ENCODE measurements at regions not wholly inside any gene's neighbourhood (a gene's known extent, or its start where the extent isn't known, plus 50 kb on each side); places are given as distances from the start of the nearest gene placed in this dataset.
A peak's percentile ranks its signal among the peaks of the same experiment; 100 is the strongest.

DNA sequence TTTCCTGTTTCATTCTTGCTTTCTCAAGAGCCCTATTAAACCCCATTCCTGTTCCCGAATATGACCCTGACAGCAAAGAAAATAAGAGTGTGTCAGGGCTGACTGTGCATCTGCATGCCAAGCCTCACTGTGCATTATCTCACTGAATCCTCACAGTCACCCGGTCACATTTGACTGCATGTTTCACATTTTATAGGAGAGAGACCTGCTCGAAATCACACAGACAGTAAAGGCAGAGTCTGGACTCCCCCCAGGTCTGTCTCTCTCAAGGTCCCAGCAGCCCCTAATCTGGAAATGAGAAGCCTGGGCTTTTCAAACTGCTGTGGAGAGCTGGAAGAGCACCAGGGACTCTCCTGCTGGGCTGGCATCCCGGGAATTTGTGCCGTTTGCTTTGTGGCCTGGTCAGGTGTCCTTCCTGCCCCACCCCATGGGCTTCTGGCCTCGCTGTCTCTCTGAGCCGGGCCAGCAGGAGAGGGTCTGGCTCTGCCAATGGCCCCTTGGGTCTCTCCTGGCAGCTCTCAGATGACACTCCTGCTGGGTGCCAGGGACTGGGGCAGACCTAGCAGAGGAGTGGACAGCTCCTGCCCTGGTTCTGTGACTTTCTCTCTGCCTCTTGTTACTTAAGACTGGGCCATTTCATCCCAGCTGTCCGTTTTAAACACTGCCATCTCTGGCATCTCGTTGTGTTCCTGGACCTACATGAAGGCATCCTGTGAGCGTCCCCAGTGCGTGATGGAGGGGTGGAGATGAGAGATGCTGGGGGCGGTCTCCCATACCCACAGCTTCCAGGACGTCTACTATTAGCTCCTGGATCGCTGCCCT, 173.6 kb downstream of the ARHGAP12 start:
- no peak overlapping the region for H3K23ac ChIP-seq (ENCODE audit: low read length)
- H2BK15ac ChIP-seq (replicated peaks; ENCODE audit: low read depth) = no peak overlapping the region
- H3K27me3 ChIP-seq (ENCODE audit: insufficient read depth, low read length, poor library complexity) = no peaks in the 10 kb centered on the region
- no peak overlapping the region for H3K4me2 ChIP-seq (ENCODE audit: low read length)
- H3K4ac ChIP-seq (ENCODE audit: low read depth, low read length) = peak overlapping the region; percentile 41
- H4K5ac ChIP-seq (ENCODE audit: low read length) = no peak overlapping the region
- no peak overlapping the region for H3K9ac ChIP-seq (ENCODE audit: low read length)
- no peak overlapping the region for H2BK120ac ChIP-seq (ENCODE audit: low read depth, low read length)
- peak overlapping the region; percentile 56 for H3K56ac ChIP-seq (ENCODE audit: low read length)
- no peak overlapping the region for H3K4me3 ChIP-seq (ENCODE audit: low read length)
- peak; percentile 96 for DNase-seq
- peak overlapping the region; percentile 35 for H3K18ac ChIP-seq (ENCODE audit: low read length)
- peak overlapping the region; percentile 55 for H3K27ac ChIP-seq (ENCODE audit: low read depth, low read length)
- no peaks in the 10 kb centered on the region for H3K79me1 ChIP-seq (ENCODE audit: low read length)
- peaks cover 8% of the 10 kb centered on the region for H3K4me1 ChIP-seq (ENCODE audit: control insufficient read depth, low read depth, low read length)
- H3K36me3 ChIP-seq (ENCODE audit: control insufficient read depth, insufficient read depth, low read length) = no peaks in the 10 kb centered on the region
- no peak overlapping the region for H4K8ac ChIP-seq (ENCODE audit: low read depth, low read length)
- no CpG with 5 or more reads among the region's 14 CpGs for WGBS (ENCODE audit: extremely low coverage, insufficient coverage, low lambda C conversion rate)
- H2AK5ac ChIP-seq (ENCODE audit: low read length) = peak overlapping the region; percentile 35
- H2BK5ac ChIP-seq (ENCODE audit: low read length) = peak overlapping the region; percentile 68
- H3K79me2 ChIP-seq (ENCODE audit: control insufficient read depth, insufficient read depth, low read length) = no peaks in the 10 kb centered on the region

GRCh38 chr10:31753681-31754080, 174.9 kb downstream of the ARHGAP12 start:
- Histone ChIP-seq H3K9ac (ENCODE audit: low read length) (no peak overlapping the region), H3K79me2 (ENCODE audit: control insufficient read depth, insufficient read depth, low read length) (no peaks in the 10 kb centered on the region), H3K18ac (ENCODE audit: low read length) (no peak overlapping the region), H3K79me1 (ENCODE audit: low read length) (no peaks in the 10 kb centered on the region), H3K27ac (ENCODE audit: low read depth, low read length) (no peak overlapping the region), H3K23ac (ENCODE audit: low read length) (no peak overlapping the region), H3K36me3 (ENCODE audit: control insufficient read depth, insufficient read depth, low read length) (no peaks in the 10 kb centered on the region), H2BK120ac (ENCODE audit: low read depth, low read length) (no peak overlapping the region), H4K5ac (ENCODE audit: low read length) (no peak overlapping the region), H4K8ac (ENCODE audit: low read depth, low read length) (no peak overlapping the region), H3K4me3 (ENCODE audit: low read length) (no peak overlapping the region), H3K27me3 (ENCODE audit: insufficient read depth, low read length, poor library complexity) (no peaks in the 10 kb centered on the region), H3K4ac (ENCODE audit: low read depth, low read length) (no peak overlapping the region), H3K56ac (ENCODE audit: low read length) (no peak overlapping the region), H2AK5ac (ENCODE audit: low read length) (no peak overlapping the region), H2BK15ac (replicated peaks; ENCODE audit: low read depth) (no peak overlapping the region), H2BK5ac (ENCODE audit: low read length) (no peak overlapping the region), H3K4me1 (ENCODE audit: control insufficient read depth, low read depth, low read length) (peaks cover 8% of the 10 kb centered on the region), H3K4me2 (ENCODE audit: low read length) (no peak overlapping the region)
- no CpG with 5 or more reads among the region's 6 CpGs for WGBS (ENCODE audit: extremely low coverage, insufficient coverage, low lambda C conversion rate)
- DNase-seq = no peak

DNA sequence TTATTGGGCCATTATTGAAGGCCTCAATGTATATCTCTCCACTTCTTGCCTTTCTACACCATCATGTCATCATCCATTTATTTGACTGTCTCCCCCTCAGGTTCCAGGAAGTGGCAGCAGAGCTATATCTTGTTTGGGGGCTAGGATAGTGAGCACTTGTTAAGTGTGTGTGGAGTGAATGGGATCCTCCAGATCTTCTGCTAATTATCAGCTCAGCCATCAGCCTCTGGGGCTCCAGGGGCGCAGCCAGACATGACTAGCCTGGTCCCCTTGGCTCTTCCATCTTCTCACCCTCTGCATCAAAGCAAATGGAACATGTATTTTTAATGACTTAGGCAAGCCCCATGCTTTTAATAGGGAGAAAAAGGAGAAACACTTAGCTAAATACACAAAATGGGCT, 176.5 kb downstream of the ARHGAP12 start:
- no peak overlapping the region for H3K56ac ChIP-seq (ENCODE audit: low read length)
- H3K79me2 ChIP-seq (ENCODE audit: control insufficient read depth, insufficient read depth, low read length) = no peaks in the 10 kb centered on the region
- no peak overlapping the region for H4K5ac ChIP-seq (ENCODE audit: low read length)
- no peak overlapping the region for H3K9ac ChIP-seq (ENCODE audit: low read length)
- no peak overlapping the region for H2BK15ac ChIP-seq (replicated peaks; ENCODE audit: low read depth)
- H3K4me2 ChIP-seq (ENCODE audit: low read length) = no peak overlapping the region
- no peaks in the 10 kb centered on the region for H3K79me1 ChIP-seq (ENCODE audit: low read length)
- no peak overlapping the region for H3K27ac ChIP-seq (ENCODE audit: low read depth, low read length)
- no CpG with 5 or more reads among the region's 1 CpG for WGBS (ENCODE audit: extremely low coverage, insufficient coverage, low lambda C conversion rate)
- no peak overlapping the region for H2AK5ac ChIP-seq (ENCODE audit: low read length)
- no peak overlapping the region for H2BK5ac ChIP-seq (ENCODE audit: low read length)
- no peak overlapping the region for H3K4me3 ChIP-seq (ENCODE audit: low read length)
- H3K4ac ChIP-seq (ENCODE audit: low read depth, low read length) = no peak overlapping the region
- H3K36me3 ChIP-seq (ENCODE audit: control insufficient read depth, insufficient read depth, low read length) = no peaks in the 10 kb centered on the region
- H3K27me3 ChIP-seq (ENCODE audit: insufficient read depth, low read length, poor library complexity) = no peaks in the 10 kb centered on the region
- H3K18ac ChIP-seq (ENCODE audit: low read length) = no peak overlapping the region
- H2BK120ac ChIP-seq (ENCODE audit: low read depth, low read length) = no peak overlapping the region
- no peak overlapping the region for H4K8ac ChIP-seq (ENCODE audit: low read depth, low read length)
- H3K4me1 ChIP-seq (ENCODE audit: control insufficient read depth, low read depth, low read length) = peaks cover 8% of the 10 kb centered on the region
- no peak overlapping the region for H3K23ac ChIP-seq (ENCODE audit: low read length)
- DNase-seq = no peak

- whole genome bisulfite sequencing (ENCODE audit: extremely low coverage, insufficient coverage, low lambda C conversion rate) = no CpG with 5 or more reads among the region's 9 CpGs
- no peaks in the 10 kb centered on the region for H3K79me2 ChIP-seq (ENCODE audit: control insufficient read depth, insufficient read depth, low read length)
- H3K4me1 ChIP-seq (ENCODE audit: control insufficient read depth, low read depth, low read length) = peaks cover 8% of the 10 kb centered on the region
- no peak overlapping the region for H4K8ac ChIP-seq (ENCODE audit: low read depth, low read length)
- no peak overlapping the region for H2BK15ac ChIP-seq (replicated peaks; ENCODE audit: low read depth)
- no peaks in the 10 kb centered on the region for H3K27me3 ChIP-seq (ENCODE audit: insufficient read depth, low read length, poor library complexity)
- no peak overlapping the region for H3K23ac ChIP-seq (ENCODE audit: low read length)
- no peak overlapping the region for H3K56ac ChIP-seq (ENCODE audit: low read length)
- no peak overlapping the region for H2AK5ac ChIP-seq (ENCODE audit: low read length)
- H3K9ac ChIP-seq (ENCODE audit: low read length) = no peak overlapping the region
- H3K79me1 ChIP-seq (ENCODE audit: low read length) = no peaks in the 10 kb centered on the region
- H3K4ac ChIP-seq (ENCODE audit: low read depth, low read length) = no peak overlapping the region
- no peak overlapping the region for H3K27ac ChIP-seq (ENCODE audit: low read depth, low read length)
- no peak overlapping the region for H2BK120ac ChIP-seq (ENCODE audit: low read depth, low read length)
- H2BK5ac ChIP-seq (ENCODE audit: low read length) = no peak overlapping the region
- H3K18ac ChIP-seq (ENCODE audit: low read length) = no peak overlapping the region
- H3K4me2 ChIP-seq (ENCODE audit: low read length) = no peak overlapping the region
- no peak overlapping the region for H3K4me3 ChIP-seq (ENCODE audit: low read length)
- no peaks in the 10 kb centered on the region for H3K36me3 ChIP-seq (ENCODE audit: control insufficient read depth, insufficient read depth, low read length)
- DNase-seq = no peak
- no peak overlapping the region for H4K5ac ChIP-seq (ENCODE audit: low read length)
Observed at GRCh38 chr10:31751738-31752080, 176.9 kb downstream of the ARHGAP12 start.

- H3K9ac ChIP-seq (ENCODE audit: low read length) = no peak overlapping the region
- no peak overlapping the region for H4K5ac ChIP-seq (ENCODE audit: low read length)
- no peak overlapping the region for H3K23ac ChIP-seq (ENCODE audit: low read length)
- H2AK5ac ChIP-seq (ENCODE audit: low read length) = no peak overlapping the region
- no peaks in the 10 kb centered on the region for H3K36me3 ChIP-seq (ENCODE audit: control insufficient read depth, insufficient read depth, low read length)
- H3K4me1 ChIP-seq (ENCODE audit: control insufficient read depth, low read depth, low read length) = peaks cover 8% of the 10 kb centered on the region
- H3K18ac ChIP-seq (ENCODE audit: low read length) = no peak overlapping the region
- no peak overlapping the region for H3K4me3 ChIP-seq (ENCODE audit: low read length)
- H3K79me1 ChIP-seq (ENCODE audit: low read length) = no peaks in the 10 kb centered on the region
- no CpG with 5 or more reads among the region's 7 CpGs for WGBS (ENCODE audit: extremely low coverage, insufficient coverage, low lambda C conversion rate)
- no peak for DNase-seq
- H3K4ac ChIP-seq (ENCODE audit: low read depth, low read length) = no peak overlapping the region
- H3K27ac ChIP-seq (ENCODE audit: low read depth, low read length) = no peak overlapping the region
- no peak overlapping the region for H3K4me2 ChIP-seq (ENCODE audit: low read length)
- no peak overlapping the region for H2BK120ac ChIP-seq (ENCODE audit: low read depth, low read length)
- no peak overlapping the region for H3K56ac ChIP-seq (ENCODE audit: low read length)
- no peaks in the 10 kb centered on the region for H3K27me3 ChIP-seq (ENCODE audit: insufficient read depth, low read length, poor library complexity)
- no peak overlapping the region for H2BK15ac ChIP-seq (replicated peaks; ENCODE audit: low read depth)
- H3K79me2 ChIP-seq (ENCODE audit: control insufficient read depth, insufficient read depth, low read length) = no peaks in the 10 kb centered on the region
- H4K8ac ChIP-seq (ENCODE audit: low read depth, low read length) = no peak overlapping the region
- H2BK5ac ChIP-seq (ENCODE audit: low read length) = no peak overlapping the region
Observed at GRCh38 chr10:31751051-31751737, 177.4 kb downstream of the ARHGAP12 start.
